ENCODE measurements at regions not wholly inside any gene's neighbourhood (a gene's known extent, or its start where the extent isn't known, plus 50 kb on each side); places are given as distances from the start of the nearest gene placed in this dataset.

DNA sequence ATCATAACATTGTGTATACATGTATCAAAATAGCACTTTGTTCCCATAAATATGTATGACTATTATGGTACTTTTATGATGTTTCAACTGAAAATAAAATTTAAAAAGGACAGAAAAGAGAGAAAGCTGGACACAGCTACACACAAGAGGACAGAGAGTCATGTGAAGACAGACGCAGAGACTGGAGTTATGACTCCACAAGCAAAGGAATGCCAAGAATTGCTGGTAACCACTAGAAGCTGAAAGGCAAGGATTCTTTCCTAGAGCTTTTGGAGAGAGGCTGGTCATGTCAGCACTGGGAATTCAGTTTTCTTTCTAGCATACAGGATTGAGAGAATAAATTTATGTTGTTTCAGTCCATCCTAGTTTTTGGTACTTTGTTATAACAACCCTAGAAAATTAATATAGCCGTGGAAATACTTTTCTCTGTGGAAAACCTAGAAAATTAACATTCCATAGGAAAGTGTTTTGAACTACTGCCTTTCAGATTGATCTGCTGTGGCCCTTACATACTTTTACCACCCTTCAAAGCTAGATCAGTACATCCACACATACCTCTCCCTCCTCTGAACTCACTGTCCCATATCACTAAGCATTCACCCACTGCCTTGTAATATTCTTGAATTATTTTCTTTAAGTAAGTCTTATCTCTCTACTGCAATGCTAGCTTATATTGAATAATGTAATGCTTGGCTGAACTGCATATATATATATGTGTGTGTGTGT lies 575.3 kb downstream of the IPMK start:
- no peak overlapping the region for H3K27ac ChIP-seq (ENCODE audit: low read length)

DNA sequence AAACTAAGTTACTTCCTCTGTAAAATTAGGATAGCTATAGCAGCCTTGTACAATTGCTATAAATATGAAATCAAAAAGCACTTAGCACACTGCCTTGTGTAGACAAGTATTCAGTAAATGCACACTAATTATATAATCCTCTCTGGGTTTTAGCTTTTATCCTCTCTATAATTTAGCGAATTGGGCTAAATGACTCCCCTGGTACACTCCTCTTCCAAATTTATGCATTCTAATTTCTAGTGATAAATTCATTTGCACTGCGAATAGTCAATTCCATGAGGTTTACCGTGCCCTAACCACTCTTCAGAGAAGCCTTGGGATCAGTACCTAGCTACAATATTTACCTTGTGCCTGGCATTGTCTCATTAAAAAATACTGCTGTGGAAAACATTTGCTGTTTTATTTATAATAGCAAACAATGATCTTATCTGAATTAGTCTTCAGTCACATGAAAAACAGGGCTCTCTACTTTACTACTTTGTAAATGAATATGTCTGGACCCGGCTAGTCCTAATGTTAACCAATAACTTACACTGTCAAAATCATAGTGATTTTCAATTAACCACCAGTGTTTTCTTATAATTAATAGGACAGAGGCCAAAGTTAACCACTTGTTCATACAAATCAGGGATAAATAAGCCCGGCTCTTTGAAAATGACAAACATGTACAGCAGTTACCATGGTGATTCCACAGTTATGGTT lies 577.9 kb downstream of the IPMK start:
- H3K79me2 ChIP-seq (ENCODE audit: low read length): no peaks in the 10 kb centered on the region
- no peak overlapping the region for H3K27ac ChIP-seq (ENCODE audit: low read length)
- no peak overlapping the region for H2AFZ ChIP-seq (ENCODE audit: low read depth, low read length)
- H3K9me3 ChIP-seq (ENCODE audit: insufficient read depth, low read length): no peaks in the 10 kb centered on the region
- H3K36me3 ChIP-seq (replicated peaks; ENCODE audit: low read depth, low read length): no peaks in the 10 kb centered on the region
- no peaks in the 10 kb centered on the region for H3K27me3 ChIP-seq (ENCODE audit: low read depth, low read length)
- H3K4me3 ChIP-seq (ENCODE audit: low read length): no peak overlapping the region
- no peak overlapping the region for H3K9ac ChIP-seq (ENCODE audit: low read length)
- no peaks in the 10 kb centered on the region for H3K4me1 ChIP-seq (ENCODE audit: low read length)
- H4K20me1 ChIP-seq (ENCODE audit: insufficient read depth, low read length): no peaks in the 10 kb centered on the region
- TF ChIP-seq, protein P1, sequence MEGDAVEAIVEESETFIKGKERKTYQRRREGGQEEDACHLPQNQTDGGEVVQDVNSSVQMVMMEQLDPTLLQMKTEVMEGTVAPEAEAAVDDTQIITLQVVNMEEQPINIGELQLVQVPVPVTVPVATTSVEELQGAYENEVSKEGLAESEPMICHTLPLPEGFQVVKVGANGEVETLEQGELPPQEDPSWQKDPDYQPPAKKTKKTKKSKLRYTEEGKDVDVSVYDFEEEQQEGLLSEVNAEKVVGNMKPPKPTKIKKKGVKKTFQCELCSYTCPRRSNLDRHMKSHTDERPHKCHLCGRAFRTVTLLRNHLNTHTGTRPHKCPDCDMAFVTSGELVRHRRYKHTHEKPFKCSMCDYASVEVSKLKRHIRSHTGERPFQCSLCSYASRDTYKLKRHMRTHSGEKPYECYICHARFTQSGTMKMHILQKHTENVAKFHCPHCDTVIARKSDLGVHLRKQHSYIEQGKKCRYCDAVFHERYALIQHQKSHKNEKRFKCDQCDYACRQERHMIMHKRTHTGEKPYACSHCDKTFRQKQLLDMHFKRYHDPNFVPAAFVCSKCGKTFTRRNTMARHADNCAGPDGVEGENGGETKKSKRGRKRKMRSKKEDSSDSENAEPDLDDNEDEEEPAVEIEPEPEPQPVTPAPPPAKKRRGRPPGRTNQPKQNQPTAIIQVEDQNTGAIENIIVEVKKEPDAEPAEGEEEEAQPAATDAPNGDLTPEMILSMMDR (IDR thresholded peaks at IDR 0.05; ENCODE audit: low read depth, low read length): no peak
- no peak for TF ChIP-seq EZH2phosphoT487 (IDR thresholded peaks at IDR 0.05; ENCODE audit: low read depth)
- no peak overlapping the region for H3K4me2 ChIP-seq (ENCODE audit: low read length)

More for the DNA sequence above, 575.3 kb downstream of the IPMK start:
- no peak overlapping the region for H3K4me2 ChIP-seq (ENCODE audit: low read length)
- no peaks in the 10 kb centered on the region for H3K79me2 ChIP-seq (ENCODE audit: low read length)
- no peaks in the 10 kb centered on the region for H3K4me1 ChIP-seq (ENCODE audit: low read length)
- H3K36me3 ChIP-seq (replicated peaks; ENCODE audit: low read depth, low read length): no peaks in the 10 kb centered on the region
- H3K4me3 ChIP-seq (ENCODE audit: low read length): no peak overlapping the region
- H4K20me1 ChIP-seq (ENCODE audit: insufficient read depth, low read length): no peaks in the 10 kb centered on the region
- H3K9me3 ChIP-seq (ENCODE audit: insufficient read depth, low read length): no peaks in the 10 kb centered on the region
- H2AFZ ChIP-seq (ENCODE audit: low read depth, low read length): no peak overlapping the region
- TF ChIP-seq, protein P1 (IDR thresholded peaks at IDR 0.05; ENCODE audit: low read depth, low read length): no peak
- no peaks in the 10 kb centered on the region for H3K27me3 ChIP-seq (ENCODE audit: low read depth, low read length)
- H3K9ac ChIP-seq (ENCODE audit: low read length): no peak overlapping the region

DNA sequence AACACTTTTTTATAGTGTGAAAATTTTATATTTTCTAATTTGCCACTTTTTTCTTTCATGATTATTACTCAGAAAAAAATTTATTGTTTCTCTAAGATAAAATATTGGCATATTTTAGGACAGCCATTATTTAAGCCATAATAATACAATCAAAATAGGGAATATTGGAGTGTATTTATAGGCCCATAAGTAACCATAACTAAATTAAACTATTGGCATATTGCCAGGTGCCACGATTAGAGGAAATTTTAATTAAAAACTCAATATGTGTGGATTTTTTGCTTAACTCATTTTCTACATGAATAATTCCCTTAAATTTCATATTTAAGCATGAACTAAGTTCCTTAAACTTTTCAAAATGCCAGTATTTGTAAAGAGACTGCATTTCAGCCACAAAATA lies 587.8 kb downstream of the IPMK start:
- no peak for TF ChIP-seq EZH2phosphoT487 (IDR thresholded peaks at IDR 0.05; ENCODE audit: low read depth)
- TF ChIP-seq, protein P1 (IDR thresholded peaks at IDR 0.05; ENCODE audit: low read depth, low read length): no peak

DNA sequence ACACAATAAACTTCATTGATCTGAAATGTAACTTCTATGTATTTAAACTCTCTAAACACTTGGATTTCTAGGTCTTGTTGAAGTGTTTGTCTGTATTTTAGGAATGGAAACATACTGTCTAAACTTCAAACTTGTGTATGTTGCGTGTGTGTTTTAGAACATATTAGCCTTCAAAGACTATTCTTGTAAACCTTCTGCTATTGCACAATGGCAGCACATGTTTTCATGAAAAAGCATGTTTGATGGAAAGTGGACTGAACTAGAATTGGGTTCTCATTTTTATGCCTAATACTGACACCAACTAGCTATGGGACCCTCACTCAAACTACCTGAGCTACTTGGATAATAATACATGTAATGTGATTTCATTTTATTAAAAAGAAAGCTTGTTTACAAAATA lies 592.6 kb downstream of the IPMK start:
- Histone ChIP-seq H3K27ac (ENCODE audit: low read length) (no peak overlapping the region), H3K9ac (ENCODE audit: low read length) (no peak overlapping the region), H3K9me3 (ENCODE audit: insufficient read depth, low read length) (no peaks in the 10 kb centered on the region), H2AFZ (ENCODE audit: low read depth, low read length) (no peak overlapping the region), H3K27me3 (ENCODE audit: low read depth, low read length) (no peaks in the 10 kb centered on the region), H3K36me3 (replicated peaks; ENCODE audit: low read depth, low read length) (no peaks in the 10 kb centered on the region), H3K4me2 (ENCODE audit: low read length) (no peak overlapping the region), H3K4me1 (ENCODE audit: low read length) (no peaks in the 10 kb centered on the region), H3K4me3 (ENCODE audit: low read length) (no peak overlapping the region), H4K20me1 (ENCODE audit: insufficient read depth, low read length) (no peaks in the 10 kb centered on the region), H3K79me2 (ENCODE audit: low read length) (no peaks in the 10 kb centered on the region)
- no peak for TF ChIP-seq EZH2phosphoT487 (IDR thresholded peaks at IDR 0.05; ENCODE audit: low read depth)
- TF ChIP-seq, protein P1 (IDR thresholded peaks at IDR 0.05; ENCODE audit: low read depth, low read length): no peak

More for the DNA sequence above, 587.8 kb downstream of the IPMK start:
- Histone ChIP-seq H3K9ac (ENCODE audit: low read length) (no peak overlapping the region), H3K4me3 (ENCODE audit: low read length) (no peak overlapping the region), H4K20me1 (ENCODE audit: insufficient read depth, low read length) (no peaks in the 10 kb centered on the region), H3K36me3 (replicated peaks; ENCODE audit: low read depth, low read length) (no peaks in the 10 kb centered on the region), H3K9me3 (ENCODE audit: insufficient read depth, low read length) (no peaks in the 10 kb centered on the region), H2AFZ (ENCODE audit: low read depth, low read length) (no peak overlapping the region), H3K27me3 (ENCODE audit: low read depth, low read length) (no peaks in the 10 kb centered on the region), H3K4me2 (ENCODE audit: low read length) (no peak overlapping the region), H3K4me1 (ENCODE audit: low read length) (no peaks in the 10 kb centered on the region), H3K27ac (ENCODE audit: low read length) (no peak overlapping the region), H3K79me2 (ENCODE audit: low read length) (no peaks in the 10 kb centered on the region)

Measured in OCI-LY3 (cell line).